A673 (cell line): ENCODE measurements at regions not wholly inside any gene's neighbourhood (a gene's known extent, or its start where the extent isn't known, plus 50 kb on each side); places are given as distances from the start of the nearest gene placed in this dataset.

Source experiments
- EZH2 ChIP-seq: fragments of 200-600 bp; sonication (generic); IDR thresholded peaks from 2 replicates; pipeline ENCODE4 v1.6.1; 2017; ENCODE audit warnings: borderline replicate concordance, low read depth, mild to moderate bottlenecking, mixed read lengths, antibody characterized with exemption, low read length; ENCODE audit not compliant: poor library complexity, severe bottlenecking
- TF ChIP-seq, protein P1 (sequence below): fragments of 300-800, 200-600 bp; sonication (generic); conservative IDR thresholded peaks from 2 replicates; pipeline ENCODE4 v1.5.1; 2017; ENCODE audit warnings: low read depth, mild to moderate bottlenecking, antibody characterized with exemption, low read length, moderate library complexity, mixed read lengths

DNA sequence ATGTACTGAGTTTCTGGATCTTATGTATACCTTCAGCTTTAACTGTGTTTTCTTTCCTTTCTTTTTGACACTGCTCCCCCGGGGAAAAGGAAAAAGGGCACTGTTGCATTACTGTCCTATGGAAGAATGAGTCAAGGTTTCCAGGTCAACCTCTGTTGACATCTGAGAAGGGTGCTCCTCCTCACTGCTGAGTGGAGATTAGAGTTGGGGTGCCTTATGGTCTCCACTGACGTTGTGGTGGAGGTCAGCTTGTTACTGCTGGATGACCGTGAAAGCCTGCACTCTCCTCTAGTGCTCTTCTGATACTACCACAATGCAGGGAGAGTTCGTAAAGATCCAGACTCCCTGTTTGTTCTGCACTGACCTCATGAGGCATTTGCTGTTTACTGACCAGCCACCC is 252.1 kb upstream of the GRM7 start:
- TF ChIP-seq, protein P1, sequence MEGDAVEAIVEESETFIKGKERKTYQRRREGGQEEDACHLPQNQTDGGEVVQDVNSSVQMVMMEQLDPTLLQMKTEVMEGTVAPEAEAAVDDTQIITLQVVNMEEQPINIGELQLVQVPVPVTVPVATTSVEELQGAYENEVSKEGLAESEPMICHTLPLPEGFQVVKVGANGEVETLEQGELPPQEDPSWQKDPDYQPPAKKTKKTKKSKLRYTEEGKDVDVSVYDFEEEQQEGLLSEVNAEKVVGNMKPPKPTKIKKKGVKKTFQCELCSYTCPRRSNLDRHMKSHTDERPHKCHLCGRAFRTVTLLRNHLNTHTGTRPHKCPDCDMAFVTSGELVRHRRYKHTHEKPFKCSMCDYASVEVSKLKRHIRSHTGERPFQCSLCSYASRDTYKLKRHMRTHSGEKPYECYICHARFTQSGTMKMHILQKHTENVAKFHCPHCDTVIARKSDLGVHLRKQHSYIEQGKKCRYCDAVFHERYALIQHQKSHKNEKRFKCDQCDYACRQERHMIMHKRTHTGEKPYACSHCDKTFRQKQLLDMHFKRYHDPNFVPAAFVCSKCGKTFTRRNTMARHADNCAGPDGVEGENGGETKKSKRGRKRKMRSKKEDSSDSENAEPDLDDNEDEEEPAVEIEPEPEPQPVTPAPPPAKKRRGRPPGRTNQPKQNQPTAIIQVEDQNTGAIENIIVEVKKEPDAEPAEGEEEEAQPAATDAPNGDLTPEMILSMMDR: no peak
- no peak for TF ChIP-seq EZH2
